ENCODE measurements at regions not wholly inside any gene's neighbourhood (a gene's known extent, or its start where the extent isn't known, plus 50 kb on each side); places are given as distances from the start of the nearest gene placed in this dataset.
A peak's percentile ranks its signal among the peaks of the same experiment; 100 is the strongest.

GRCh38 chr6:111988926-111989325 is 65.0 kb upstream of the CCN6 start:
- DNase-seq: no peak

DNA sequence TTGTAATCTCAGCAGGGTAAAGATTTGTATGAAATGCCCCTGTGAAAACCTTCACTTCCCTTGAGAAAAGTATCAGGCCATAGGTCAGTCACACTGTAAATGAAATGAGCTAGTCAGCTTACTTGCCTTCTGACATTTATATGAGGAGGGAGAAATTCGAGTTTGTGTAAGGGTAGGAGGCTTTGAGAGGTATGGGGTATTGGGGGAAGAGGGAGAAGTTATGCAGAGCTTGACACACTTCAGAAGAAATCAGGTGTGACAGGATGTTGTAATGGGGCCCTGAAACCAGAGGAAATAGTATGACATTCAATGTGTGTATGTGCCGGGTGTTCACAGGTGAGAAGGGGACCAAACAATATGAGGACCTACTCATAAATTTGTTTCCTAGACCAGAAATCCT is 64.2 kb upstream of the CCN6 start:
- DNase-seq: no peak

DNA sequence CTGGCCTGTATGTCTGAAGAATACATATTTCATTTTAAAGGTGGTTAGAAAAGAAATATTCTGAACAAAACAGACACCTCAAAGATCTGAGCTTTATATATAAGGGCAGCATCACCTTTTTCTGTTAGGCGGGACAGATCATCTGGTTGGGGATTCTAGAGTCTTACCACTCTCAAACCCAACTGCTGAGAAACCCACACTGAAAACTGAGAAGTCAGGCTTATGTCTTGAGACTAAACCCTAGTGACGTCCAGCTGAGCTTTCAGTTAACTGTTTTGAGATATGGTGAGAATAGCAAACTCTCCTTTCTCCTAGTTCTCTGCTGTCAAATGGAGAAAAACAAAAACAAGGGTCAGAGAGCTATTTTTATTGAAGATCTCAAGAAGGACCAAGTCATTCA is 63.7 kb upstream of the CCN6 start:
- DNase-seq: no peak

GRCh38 chr6:111992851-111993250 is 61.1 kb upstream of the CCN6 start:
- peak; percentile 56 for DNase-seq

DNA sequence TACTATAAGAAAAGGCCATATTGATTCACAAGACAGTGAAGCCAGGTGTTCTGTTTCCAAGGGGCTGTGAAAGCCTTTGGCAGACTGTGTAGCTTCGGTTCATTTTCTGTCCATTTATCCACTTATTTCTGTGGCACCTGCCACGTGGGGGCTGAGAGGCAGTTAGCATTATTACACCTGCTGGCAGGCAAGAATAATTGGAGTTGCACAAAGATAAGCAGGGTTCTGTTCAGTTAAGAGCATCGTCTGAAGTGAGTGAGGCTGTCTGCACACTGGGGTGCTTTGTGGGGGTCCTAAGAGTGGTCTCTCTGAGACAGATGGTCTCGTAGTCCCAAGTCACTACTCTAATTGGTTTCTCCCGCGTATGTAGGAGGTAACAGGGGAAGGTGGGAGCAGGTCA is 60.6 kb upstream of the CCN6 start:
- DNase-seq: peak; percentile 92

DNA sequence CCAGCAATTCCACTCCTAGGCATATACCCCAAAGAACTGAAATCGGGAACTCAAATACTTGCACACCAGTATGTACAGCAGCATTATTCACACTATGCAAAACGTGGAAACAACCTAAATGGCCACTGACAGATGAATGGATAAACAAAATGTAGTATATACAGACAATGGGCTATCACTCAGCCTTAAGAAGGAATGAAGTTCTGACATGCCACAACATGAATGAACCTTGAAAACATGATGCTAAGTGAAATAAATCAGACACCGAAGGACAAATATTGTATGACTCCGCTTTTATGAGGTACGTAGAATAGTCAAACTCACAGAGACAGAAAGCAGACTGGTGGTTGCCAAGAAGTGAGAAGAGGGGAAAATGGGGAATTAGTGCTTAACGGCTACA is 59.1 kb upstream of the CCN6 start:
- no peak for DNase-seq

- no peak for DNase-seq
Measured at GRCh38 chr6:111995404-111995803, 58.5 kb upstream of the CCN6 start.

GRCh38 chr6:111996144-111996865 is 57.6 kb upstream of the CCN6 start:
- no peak for DNase-seq

GRCh38 chr6:111997078-111997852 is 56.6 kb upstream of the CCN6 start:
- peak; percentile 73 for DNase-seq

- no peak for DNase-seq
Measured at GRCh38 chr6:111997853-111998208, 56.1 kb upstream of the CCN6 start.

DNA sequence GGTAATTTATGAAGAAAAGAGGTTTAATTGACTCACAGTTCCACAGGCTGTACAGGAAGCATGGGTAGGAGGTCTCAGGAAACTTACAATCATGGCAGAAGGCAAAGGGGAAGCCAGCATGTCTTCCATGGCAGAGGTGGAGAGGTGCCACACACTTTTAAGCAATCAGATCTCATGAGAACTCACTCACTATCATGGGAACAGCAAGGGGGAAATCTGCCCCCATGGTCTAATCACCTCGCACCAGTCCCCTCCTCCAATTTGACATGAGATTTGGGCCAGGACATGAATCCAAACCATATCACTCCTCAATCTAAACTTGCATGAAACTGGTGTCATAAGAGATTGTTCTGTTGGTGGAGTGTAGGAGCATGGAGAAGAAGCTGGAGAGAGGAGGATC is 51.6 kb upstream of the CCN6 start:
- DNase-seq: no peak

Data from NCI-H1436 treated with DMSO at 0.1 percent for 48 hours (cell line).